HepG2 (cell line): ENCODE measurements at regions not wholly inside any gene's neighbourhood (a gene's known extent, or its start where the extent isn't known, plus 50 kb on each side); places are given as distances from the start of the nearest gene placed in this dataset.

Experiments used
- AFF4 ChIP-seq: sonication (generic); formaldehyde crosslinking; IDR thresholded peaks from 2 replicates; pipeline ENCODE4 v1.4.0; 2020; ENCODE audit warnings: missing genetic modification reagents
- MZF1 ChIP-seq: sonication (generic); formaldehyde crosslinking; IDR thresholded peaks from 2 replicates; pipeline ENCODE4 v1.8.1; 2023; ENCODE audit warnings: mild to moderate bottlenecking, missing genetic modification reagents, borderline replicate concordance
- RARA ChIP-seq: IDR thresholded peaks from 2 replicates; pipeline ENCODE4 v1.6.1; 2016; ENCODE audit warnings: missing genetic modification reagents, missing compliant biosample characterization
- SALL2 ChIP-seq: sonication (generic); formaldehyde crosslinking; IDR thresholded peaks from 2 replicates; pipeline ENCODE4 v1.8.1; 2023; ENCODE audit warnings: mild to moderate bottlenecking, missing genetic modification reagents, inconsistent platforms
- SETDB1 ChIP-seq: sonication (generic); formaldehyde crosslinking; IDR thresholded peaks from 2 replicates; pipeline ENCODE4 v1.5.1; 2020; ENCODE audit warnings: missing genetic modification reagents, mild to moderate bottlenecking, borderline replicate concordance
- SRF ChIP-seq: IDR thresholded peaks from 2 replicates; pipeline ENCODE4 v1.6.1; 2011; ENCODE audit warnings: mild to moderate bottlenecking, low read depth, low read length, moderate library complexity
- ZEB1 ChIP-seq: IDR thresholded peaks from 2 replicates; pipeline ENCODE4 v1.6.1; 2012; ENCODE audit warnings: mild to moderate bottlenecking, low read depth, inconsistent platforms; ENCODE audit not compliant: insufficient replicate concordance
- ZNF318 ChIP-seq: sonication (generic); formaldehyde crosslinking; IDR thresholded peaks from 2 replicates; pipeline ENCODE4 v1.4.0; 2020; ENCODE audit warnings: mild to moderate bottlenecking, missing genetic modification reagents
- ZNF605 ChIP-seq: sonication (generic); formaldehyde crosslinking; IDR thresholded peaks from 2 replicates; pipeline ENCODE4 v1.8.0; 2022; ENCODE audit warnings: mild to moderate bottlenecking, missing genetic modification reagents
- ZNF703 ChIP-seq: sonication (generic); formaldehyde crosslinking; IDR thresholded peaks from 2 replicates; pipeline ENCODE4 v1.5.1; 2020; ENCODE audit warnings: missing genetic modification reagents, mild to moderate bottlenecking, moderate library complexity, borderline replicate concordance
- ZNF83 ChIP-seq: sonication (generic); formaldehyde crosslinking; IDR thresholded peaks from 2 replicates; pipeline ENCODE4 v1.4.0; 2020; ENCODE audit warnings: missing genetic modification reagents, mild to moderate bottlenecking, borderline replicate concordance
- ZSCAN25 ChIP-seq: sonication (generic); formaldehyde crosslinking; IDR thresholded peaks from 2 replicates; pipeline ENCODE4 v1.8.0; 2022; ENCODE audit warnings: mild to moderate bottlenecking, missing genetic modification reagents
- TF ChIP-seq, protein P1 (sequence below): sonication (generic); formaldehyde crosslinking; IDR thresholded peaks from 2 replicates; pipeline ENCODE4 v1.5.0; 2020; ENCODE audit warnings: missing genetic modification reagents

DNA sequence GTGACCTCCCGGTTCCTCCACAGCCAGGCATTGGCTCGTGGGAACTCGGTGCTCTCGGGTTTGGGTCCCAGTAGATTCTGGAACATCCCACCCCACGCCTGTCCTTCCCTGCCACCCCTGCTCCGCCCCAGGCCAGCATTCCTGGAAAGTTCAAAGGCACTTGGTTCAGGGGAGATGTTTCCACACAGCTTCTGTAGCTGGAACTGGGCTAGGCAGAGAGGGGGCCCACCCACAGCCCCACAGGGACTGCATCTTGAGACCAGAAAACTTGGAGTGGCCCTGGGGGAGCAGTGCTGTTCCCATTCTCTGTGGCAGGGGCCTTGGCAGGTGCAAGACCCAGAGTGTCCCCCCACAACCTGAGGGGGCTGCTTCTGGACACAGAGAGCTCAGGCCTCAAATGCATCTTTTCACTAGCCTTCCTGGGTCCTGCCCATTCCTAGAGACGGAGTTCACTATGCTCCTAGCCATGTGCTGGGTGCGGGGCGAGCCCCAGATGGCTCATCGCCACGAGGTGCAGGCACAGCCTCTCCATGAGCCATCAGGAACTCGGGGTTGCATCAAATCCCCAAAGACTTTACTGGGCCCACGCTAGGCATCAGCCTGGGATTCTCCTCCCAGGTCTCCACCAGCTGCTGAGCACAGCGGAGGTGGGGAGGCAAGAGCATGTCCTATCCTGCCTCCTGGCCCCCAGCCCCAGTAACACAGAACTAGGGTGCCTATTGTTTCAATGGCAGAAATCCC lies 68.7 kb downstream of the ZFP36L2 start (continued):
- TF ChIP-seq ZNF318, result 0 out of 2 replicates have a peak, but pooled peaks have one; percentile 22
- peak; percentile 85 for TF ChIP-seq ZNF605 (CRISPR knock-in tag)
- no peak for TF ChIP-seq ZNF703 (CRISPR knock-in tag)
- TF ChIP-seq MZF1 (CRISPR knock-in tag), result no peak
- no peak for TF ChIP-seq SRF
- no peak for TF ChIP-seq SALL2 (CRISPR knock-in tag)
- peak; percentile 90 for TF ChIP-seq ZSCAN25 (CRISPR knock-in tag)
- TF ChIP-seq RARA (CRISPR knock-in tag), result peak; percentile 34
- TF ChIP-seq SETDB1 (CRISPR knock-in tag), result no peak
- no peak for TF ChIP-seq AFF4 (CRISPR knock-in tag)
- TF ChIP-seq, protein P1, sequence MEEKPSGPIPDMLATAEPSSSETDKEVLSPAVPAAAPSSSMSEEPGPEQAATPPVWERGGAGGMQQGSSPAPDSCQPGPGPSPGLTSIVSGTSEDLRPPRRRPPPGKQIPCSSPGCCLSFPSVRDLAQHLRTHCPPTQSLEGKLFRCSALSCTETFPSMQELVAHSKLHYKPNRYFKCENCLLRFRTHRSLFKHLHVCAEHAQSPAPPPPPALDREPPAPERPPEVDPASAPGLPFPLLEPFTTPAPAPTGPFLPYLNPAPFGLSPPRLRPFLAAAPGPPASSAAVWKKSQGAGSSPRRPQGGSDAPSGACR (CRISPR knock-in tag), result no peak
- TF ChIP-seq ZEB1, result no peak
- TF ChIP-seq ZNF83 (CRISPR knock-in tag), result no peak
